GM13977 (cell line): ENCODE measurements at regions not wholly inside any gene's neighbourhood (a gene's known extent, or its start where the extent isn't known, plus 50 kb on each side); places are given as distances from the start of the nearest gene placed in this dataset.

Experiments used
- DNase-seq: peaks from one replicate; pipeline ENCODE4 v3.0.0; 2012; ENCODE audit warnings: low spot score
- in situ Hi-C: fragments of 300-500 bp; cut with MboI; formaldehyde crosslinking; loops from one replicate; pipeline ENCODE4 v1.12.0; 2022; ENCODE audit warnings: low sequenced_read_pairs, low pct_unique_long_range_greater_than_20kb, mixed read lengths, inconsistent platforms; ENCODE audit not compliant: unreplicated experiment
- TF ChIP-seq, protein P1 (sequence below): IDR thresholded peaks from 2 replicates; pipeline ENCODE4 v1.5.1; 2012; ENCODE audit warnings: mild to moderate bottlenecking, control low read depth; ENCODE audit not compliant: insufficient read depth; ENCODE audit errors: extremely low read depth, missing control alignments

DNA sequence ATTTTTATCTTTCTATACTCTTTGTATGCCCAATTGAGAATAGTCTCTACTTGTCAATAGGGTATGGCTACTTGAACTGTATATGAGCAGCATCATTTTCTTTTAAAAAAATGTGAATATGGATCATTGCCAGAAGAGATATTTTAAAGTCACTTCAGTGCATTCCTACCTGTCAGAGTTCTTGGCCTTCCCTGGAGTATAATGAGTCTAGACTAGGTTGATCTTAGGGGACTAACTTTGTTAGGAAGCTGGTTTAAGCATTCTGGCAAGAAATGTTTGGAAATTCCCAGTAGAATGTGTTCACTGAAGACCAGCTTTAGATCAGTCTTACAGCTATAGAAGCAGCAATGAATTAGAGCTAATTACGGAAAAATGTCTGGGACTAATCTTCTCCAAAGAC is 178.2 kb downstream of the FAT4 start:
- TF ChIP-seq, protein P1, sequence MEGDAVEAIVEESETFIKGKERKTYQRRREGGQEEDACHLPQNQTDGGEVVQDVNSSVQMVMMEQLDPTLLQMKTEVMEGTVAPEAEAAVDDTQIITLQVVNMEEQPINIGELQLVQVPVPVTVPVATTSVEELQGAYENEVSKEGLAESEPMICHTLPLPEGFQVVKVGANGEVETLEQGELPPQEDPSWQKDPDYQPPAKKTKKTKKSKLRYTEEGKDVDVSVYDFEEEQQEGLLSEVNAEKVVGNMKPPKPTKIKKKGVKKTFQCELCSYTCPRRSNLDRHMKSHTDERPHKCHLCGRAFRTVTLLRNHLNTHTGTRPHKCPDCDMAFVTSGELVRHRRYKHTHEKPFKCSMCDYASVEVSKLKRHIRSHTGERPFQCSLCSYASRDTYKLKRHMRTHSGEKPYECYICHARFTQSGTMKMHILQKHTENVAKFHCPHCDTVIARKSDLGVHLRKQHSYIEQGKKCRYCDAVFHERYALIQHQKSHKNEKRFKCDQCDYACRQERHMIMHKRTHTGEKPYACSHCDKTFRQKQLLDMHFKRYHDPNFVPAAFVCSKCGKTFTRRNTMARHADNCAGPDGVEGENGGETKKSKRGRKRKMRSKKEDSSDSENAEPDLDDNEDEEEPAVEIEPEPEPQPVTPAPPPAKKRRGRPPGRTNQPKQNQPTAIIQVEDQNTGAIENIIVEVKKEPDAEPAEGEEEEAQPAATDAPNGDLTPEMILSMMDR = no peak
- no peak for DNase-seq
- in situ Hi-C loops = no loop called here

GRCh38 chr4:125497861-125498260 is 183.1 kb downstream of the FAT4 start:
- DNase-seq = no peak
- in situ Hi-C loops = no loop called here
- TF ChIP-seq, protein P1 = no peak

DNA sequence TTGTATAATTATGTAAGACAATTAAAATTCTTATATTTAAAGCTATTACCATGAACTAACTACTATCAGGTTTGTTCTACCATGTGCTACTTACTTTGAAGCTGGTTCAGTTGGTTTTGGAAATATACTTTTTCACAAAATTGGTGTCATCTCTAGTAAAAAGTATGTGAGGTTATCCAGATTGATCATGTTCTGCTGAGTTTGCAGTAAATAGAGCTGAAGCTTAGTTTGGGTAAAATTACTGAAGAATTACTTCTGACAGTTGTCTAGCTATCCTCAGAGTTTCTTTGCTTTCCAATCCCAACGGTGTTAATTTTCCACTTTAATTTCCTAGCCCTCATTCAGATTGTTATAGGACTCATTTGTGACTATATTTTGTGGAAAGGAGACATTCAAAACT is 184.2 kb downstream of the FAT4 start:
- no peak for DNase-seq
- TF ChIP-seq, protein P1 = no peak
- in situ Hi-C loops = no loop called here

DNA sequence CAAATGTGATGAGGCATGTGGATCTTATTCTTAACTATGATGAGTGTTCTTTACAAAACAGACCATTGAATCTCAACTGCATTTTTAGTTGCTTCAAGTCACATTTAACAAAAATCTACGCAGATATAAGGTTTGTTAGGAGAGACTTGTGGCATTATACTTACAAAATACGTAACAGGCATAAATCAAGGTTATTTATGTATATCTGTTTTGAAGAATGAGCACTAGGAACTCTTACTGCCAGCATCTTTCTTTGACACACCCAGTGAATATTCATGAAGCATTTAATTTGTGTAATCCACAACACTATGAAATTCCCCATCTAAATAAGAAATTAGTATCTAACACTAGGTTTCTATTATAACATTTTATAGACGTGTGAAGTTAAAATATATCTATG is 186.3 kb downstream of the FAT4 start:
- TF ChIP-seq, protein P1 = no peak
- no peak for DNase-seq
- in situ Hi-C loops = no loop called here

DNA sequence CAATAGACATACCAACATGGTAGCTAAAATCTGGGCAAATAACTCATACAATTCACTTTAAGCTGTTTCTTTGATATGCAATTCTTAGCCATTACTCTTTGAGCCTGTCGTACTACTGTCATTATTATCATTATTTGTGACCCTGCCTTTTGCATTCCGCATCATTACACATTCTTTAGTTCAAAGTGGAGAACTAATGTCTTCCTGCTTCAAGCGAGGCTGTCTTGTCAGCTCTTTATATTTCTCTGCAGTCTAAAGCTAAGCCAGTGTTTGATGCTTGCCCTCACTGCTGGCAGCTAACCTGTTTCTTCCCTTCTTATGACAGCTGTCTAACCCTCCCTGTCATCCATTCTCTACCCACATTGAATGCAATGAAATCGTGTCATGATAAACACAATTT is 186.8 kb downstream of the FAT4 start:
- TF ChIP-seq, protein P1 = no peak
- in situ Hi-C loops = no loop called here
- no peak for DNase-seq

GRCh38 chr4:125505621-125506020 is 190.9 kb downstream of the FAT4 start:
- DNase-seq = no peak
- TF ChIP-seq, protein P1 = no peak
- in situ Hi-C loops = no loop called here

DNA sequence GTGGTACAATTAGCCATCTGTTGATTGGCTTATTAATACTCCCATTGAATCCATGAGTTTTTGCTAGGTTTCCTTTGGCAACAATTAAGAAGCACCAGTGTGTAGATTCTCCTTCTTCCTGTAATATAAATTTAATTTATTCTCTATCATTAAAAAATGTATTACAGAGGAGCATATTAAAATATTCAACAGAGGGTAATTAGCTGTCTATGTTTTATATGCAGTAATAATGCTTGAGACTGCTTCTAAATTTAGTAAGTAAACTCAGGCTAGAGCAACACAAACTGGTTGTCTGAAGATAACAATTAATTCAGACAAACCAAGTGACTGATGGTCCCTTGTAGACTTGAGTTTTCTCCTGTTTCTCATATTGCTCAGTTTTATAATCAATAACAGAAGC is 192.4 kb downstream of the FAT4 start:
- TF ChIP-seq, protein P1 = no peak
- DNase-seq = no peak
- in situ Hi-C loops = no loop called here
